Astrocyte (in vitro differentiated cells and primary cell): ENCODE measurements at regions not wholly inside any gene's neighbourhood (a gene's known extent, or its start where the extent isn't known, plus 50 kb on each side); places are given as distances from the start of the nearest gene placed in this dataset.

Experiments used
- DNase-seq: peaks from one replicate; pipeline ENCODE4 v3.0.0-alpha.2; 2010; ENCODE audit warnings: low read depth
- FAIRE-seq: peaks from 2 replicates; lab custom pipeline; 2011; peaks lifted over from hg19 to GRCh38; lab: Jason Lieb, UNC
- H2AFZ ChIP-seq: 2 replicates; pipeline ENCODE4 v1.6.0; 2012; ENCODE audit warnings: low read depth, low read length, inconsistent platforms
- H3K27ac ChIP-seq: 2 replicates; pipeline ENCODE4 v1.5.1; 2011; ENCODE audit warnings: low read depth, low read length, inconsistent platforms
- H3K27me3 ChIP-seq: 2 replicates; pipeline ENCODE4 v1.6.0; 2011; ENCODE audit warnings: low read length, inconsistent platforms; ENCODE audit not compliant: insufficient read depth
- H3K36me3 ChIP-seq: 2 replicates; pipeline ENCODE4 v1.5.1; 2011; ENCODE audit warnings: low read length, inconsistent platforms; ENCODE audit not compliant: insufficient read depth
- H3K4me1 ChIP-seq: 2 replicates; pipeline ENCODE4 v1.5.1; 2011; ENCODE audit warnings: low read length, inconsistent platforms; ENCODE audit not compliant: insufficient read depth
- H3K4me2 ChIP-seq: 2 replicates; pipeline ENCODE4 v1.6.0; 2012; ENCODE audit warnings: low read length, inconsistent platforms
- H3K4me3 ChIP-seq: 2 replicates; pipeline ENCODE4 v1.5.1; 2011; ENCODE audit warnings: low read depth, mild to moderate bottlenecking, low read length, inconsistent platforms; ENCODE audit not compliant: insufficient read depth
- H3K79me2 ChIP-seq: 2 replicates; pipeline ENCODE4 v1.6.0; 2012; ENCODE audit warnings: mild to moderate bottlenecking, low read length, inconsistent platforms; ENCODE audit not compliant: insufficient read depth
- H3K9ac ChIP-seq: 2 replicates; pipeline ENCODE4 v1.6.0; 2012; ENCODE audit warnings: mild to moderate bottlenecking, low read length, inconsistent platforms
- H3K9me3 ChIP-seq: 2 replicates; pipeline ENCODE4 v1.5.1; 2012; ENCODE audit warnings: low read depth, mild to moderate bottlenecking, low read length, inconsistent platforms; ENCODE audit not compliant: insufficient read depth
- H4K20me1 ChIP-seq: 2 replicates; pipeline ENCODE4 v1.6.0; 2012; ENCODE audit warnings: low read length, inconsistent platforms; ENCODE audit not compliant: insufficient read depth
- H3K27ac Mint-ChIP-seq: one replicate; pipeline ENCODE4 v1.8.0; 2021; ENCODE audit warnings: mild to moderate bottlenecking, mixed read lengths; ENCODE audit not compliant: unreplicated experiment
- H3K27me3 Mint-ChIP-seq: one replicate; pipeline ENCODE4 v1.8.0; 2021; ENCODE audit warnings: low read depth, mixed read lengths; ENCODE audit not compliant: unreplicated experiment
- H3K36me3 Mint-ChIP-seq: one replicate; pipeline ENCODE4 v1.8.0; 2021; ENCODE audit warnings: low read depth, mixed read lengths; ENCODE audit not compliant: unreplicated experiment
- H3K4me1 Mint-ChIP-seq: one replicate; pipeline ENCODE4 v1.8.0; 2021; ENCODE audit warnings: low read depth, mixed read lengths; ENCODE audit not compliant: unreplicated experiment
- H3K4me3 Mint-ChIP-seq: one replicate; pipeline ENCODE4 v1.8.0; 2021; ENCODE audit warnings: mild to moderate bottlenecking, moderate library complexity, mixed read lengths; ENCODE audit not compliant: unreplicated experiment
- H3K9me3 Mint-ChIP-seq: one replicate; pipeline ENCODE4 v1.8.0; 2021; ENCODE audit warnings: mild to moderate bottlenecking, mixed read lengths; ENCODE audit not compliant: unreplicated experiment
- CTCF ChIP-seq: IDR thresholded peaks from 2 replicates; pipeline ENCODE4 v1.5.1; 2011; ENCODE audit warnings: low read depth, mild to moderate bottlenecking, inconsistent platforms, low read length, moderate library complexity; ENCODE audit not compliant: insufficient read depth
- EZH2 ChIP-seq: IDR thresholded peaks from 2 replicates; pipeline ENCODE4 v1.6.1; 2012; ENCODE audit warnings: mild to moderate bottlenecking, low read length, inconsistent platforms; ENCODE audit not compliant: insufficient read depth

GRCh38 chr6:145286916-145287315 is 448.4 kb downstream of the EPM2A start:
- no peak overlapping the region for H3K27ac ChIP-seq
- Mint-ChIP-seq H3K9me3 (no peaks in the 10 kb centered on the region), H3K4me3 (no peak overlapping the region), H3K4me1 (no peaks in the 10 kb centered on the region), H3K36me3 (no peaks in the 10 kb centered on the region), H3K27me3 (no peaks in the 10 kb centered on the region), H3K27ac (no peak overlapping the region)
- H3K4me1 ChIP-seq: no peaks in the 10 kb centered on the region
- no peaks in the 10 kb centered on the region for H3K9me3 ChIP-seq
- no peak overlapping the region for H3K4me3 ChIP-seq
- H3K36me3 ChIP-seq: no peaks in the 10 kb centered on the region
- H4K20me1 ChIP-seq: no peaks in the 10 kb centered on the region
- H2AFZ ChIP-seq: no peak overlapping the region
- no peaks in the 10 kb centered on the region for H3K27me3 ChIP-seq
- no peak overlapping the region for H3K9ac ChIP-seq
- no peaks in the 10 kb centered on the region for H3K79me2 ChIP-seq
- no peak overlapping the region for H3K4me2 ChIP-seq
- DNase-seq: no peak
- TF ChIP-seq EZH2: no peak
- no peak for TF ChIP-seq CTCF
- FAIRE-seq: no peak

- no peaks in the 10 kb centered on the region for H3K9me3 ChIP-seq
- Mint-ChIP-seq H3K27ac (no peak overlapping the region), H3K27me3 (no peaks in the 10 kb centered on the region), H3K4me1 (no peaks in the 10 kb centered on the region), H3K36me3 (no peaks in the 10 kb centered on the region), H3K9me3 (no peaks in the 10 kb centered on the region), H3K4me3 (no peak overlapping the region)
- H3K9ac ChIP-seq: no peak overlapping the region
- no peak overlapping the region for H2AFZ ChIP-seq
- DNase-seq (no peak), FAIRE-seq (no peak)
- H3K27me3 ChIP-seq: no peaks in the 10 kb centered on the region
- no peak overlapping the region for H3K4me3 ChIP-seq
- H3K36me3 ChIP-seq: no peaks in the 10 kb centered on the region
- H4K20me1 ChIP-seq: no peaks in the 10 kb centered on the region
- no peak overlapping the region for H3K4me2 ChIP-seq
- TF ChIP-seq EZH2: no peak
- TF ChIP-seq CTCF: no peak
- no peaks in the 10 kb centered on the region for H3K79me2 ChIP-seq
- no peaks in the 10 kb centered on the region for H3K4me1 ChIP-seq
- H3K27ac ChIP-seq: no peak overlapping the region
These were observed 445.7 kb downstream of the EPM2A start for GRCh38 chr6:145289573-145289972.

DNA sequence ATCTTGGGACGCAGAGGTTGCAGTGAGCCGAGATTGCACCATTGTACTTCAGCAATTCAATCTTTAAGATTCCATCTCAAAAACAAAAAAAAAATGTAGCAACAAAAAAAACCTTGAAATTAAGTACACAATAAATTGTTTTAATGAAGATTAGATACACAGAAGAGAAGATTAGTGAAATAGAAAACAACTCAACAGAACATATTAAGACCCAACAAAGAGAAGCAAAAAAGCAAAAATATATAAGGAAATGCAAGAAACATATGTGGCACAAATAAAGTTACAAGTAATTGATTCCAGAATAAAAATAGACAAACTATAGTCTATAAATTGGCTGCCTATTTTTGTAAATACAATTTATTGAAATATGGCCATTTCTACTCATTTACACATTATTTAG is 445.2 kb downstream of the EPM2A start:
- Mint-ChIP-seq H3K36me3 (no peaks in the 10 kb centered on the region), H3K9me3 (no peaks in the 10 kb centered on the region), H3K27me3 (no peaks in the 10 kb centered on the region), H3K4me3 (no peak overlapping the region), H3K4me1 (no peaks in the 10 kb centered on the region), H3K27ac (no peak overlapping the region)
- FAIRE-seq (no peak), DNase-seq (no peak)
- H3K4me3 ChIP-seq: no peak overlapping the region
- no peaks in the 10 kb centered on the region for H3K9me3 ChIP-seq
- H3K4me1 ChIP-seq: no peaks in the 10 kb centered on the region
- no peak overlapping the region for H3K9ac ChIP-seq
- no peaks in the 10 kb centered on the region for H3K36me3 ChIP-seq
- no peak overlapping the region for H2AFZ ChIP-seq
- no peaks in the 10 kb centered on the region for H4K20me1 ChIP-seq
- no peak overlapping the region for H3K27ac ChIP-seq
- H3K4me2 ChIP-seq: no peak overlapping the region
- H3K79me2 ChIP-seq: no peaks in the 10 kb centered on the region
- no peaks in the 10 kb centered on the region for H3K27me3 ChIP-seq
- TF ChIP-seq CTCF (no peak), EZH2 (no peak)
